Liver (tissue), 8 donors: ENCODE measurements at regions not wholly inside any gene's neighbourhood (a gene's known extent, or its start where the extent isn't known, plus 50 kb on each side); places are given as distances from the start of the nearest gene placed in this dataset.

Experiments
- DNase-seq: peaks from one replicate; pipeline ENCODE4 v3.0.0-alpha.2; 2017; ENCODE audit warnings: low spot score
- H3K27ac ChIP-seq, 2 donors: one replicate each; pipeline ENCODE4 v1.7.0; 2013; ENCODE audit warnings: inconsistent platforms in 2 of 2, low read length in 2 of 2, control low read depth in 1 of 2, low read depth in 1 of 2, mild to moderate bottlenecking in 1 of 2
- H3K27me3 ChIP-seq, 4 donors: one replicate each; pipeline versions ENCODE4 v1.6.1 to v1.7.0; 2013; ENCODE audit warnings: low read length in 3 of 4, inconsistent platforms in 1 of 4, mild to moderate bottlenecking in 1 of 4, moderate library complexity in 1 of 4; ENCODE audit not compliant: control insufficient read depth in 4 of 4, insufficient read depth in 4 of 4
- H3K36me3 ChIP-seq, 4 donors: one replicate each; pipeline versions ENCODE4 v1.6.1 to v1.7.0; 2013; ENCODE audit warnings: low read length in 3 of 4, mild to moderate bottlenecking in 3 of 4, low read depth in 1 of 4, moderate library complexity in 1 of 4; ENCODE audit not compliant: control insufficient read depth in 4 of 4, insufficient read depth in 3 of 4
- H3K4me1 ChIP-seq, 4 donors: one replicate each; pipeline versions ENCODE4 v1.6.1 to v1.7.0; 2013; ENCODE audit warnings: low read length in 3 of 4, mild to moderate bottlenecking in 3 of 4, moderate library complexity in 1 of 4; ENCODE audit not compliant: control insufficient read depth in 4 of 4, insufficient read depth in 4 of 4
- H3K4me3 ChIP-seq, 3 donors: one replicate each; pipeline versions ENCODE4 v1.6.1 to v1.7.0; 2013; ENCODE audit warnings: low read length in 3 of 3, control low read depth in 1 of 3, low read depth in 1 of 3, mild to moderate bottlenecking in 1 of 3
- H3K9ac ChIP-seq, 2 donors: one replicate each; pipeline ENCODE4 v1.7.0; 2013; ENCODE audit warnings: low read length in 2 of 2, mild to moderate bottlenecking in 2 of 2, moderate library complexity in 2 of 2, control low read depth in 1 of 2, low read depth in 1 of 2
- H3K9me3 ChIP-seq, 4 donors: one replicate each; pipeline versions ENCODE4 v1.6.1 to v1.7.0; 2013; ENCODE audit warnings: low read length in 3 of 4; ENCODE audit not compliant: control insufficient read depth in 4 of 4
- EGR1 ChIP-seq, 2 donors: IDR thresholded peaks; 2 replicates each; pipeline ENCODE4 v1.6.1; 2016 to 2018; ENCODE audit warnings: antibody characterized with exemption in 2 of 2, low read depth in 2 of 2
- FOXA1 ChIP-seq: IDR thresholded peaks from 2 replicates; pipeline ENCODE4 v1.6.1; 2016; ENCODE audit warnings: antibody characterized with exemption
- FOXA2 ChIP-seq: IDR thresholded peaks from 2 replicates; pipeline ENCODE4 v1.6.1; 2016; ENCODE audit warnings: antibody characterized with exemption
- GABPA ChIP-seq, 2 donors: IDR thresholded peaks in 1 of 2; conservative IDR thresholded peaks in 1 of 2; 2 replicates each; pipeline ENCODE4 v1.6.1; 2016; ENCODE audit warnings: antibody characterized with exemption in 2 of 2, mild to moderate bottlenecking in 1 of 2, moderate library complexity in 1 of 2
- HNF4A ChIP-seq, 2 donors: conservative IDR thresholded peaks; 2 replicates each; pipeline ENCODE4 v1.6.1; 2016; ENCODE audit warnings: antibody characterized with exemption in 2 of 2, mild to moderate bottlenecking in 2 of 2
- HNF4G ChIP-seq: IDR thresholded peaks from 2 replicates; pipeline ENCODE4 v1.6.1; 2016; ENCODE audit warnings: antibody characterized with exemption
- JUND ChIP-seq, 2 donors: IDR thresholded peaks; 2 replicates each; pipeline ENCODE4 v1.6.1; 2016; ENCODE audit warnings: antibody characterized with exemption in 2 of 2
- NR2F2 ChIP-seq: IDR thresholded peaks from 2 replicates; pipeline ENCODE4 v1.6.1; 2016; ENCODE audit warnings: antibody characterized with exemption
- RAD21 ChIP-seq, 2 donors: IDR thresholded peaks; 2 replicates each; pipeline ENCODE4 v1.6.1; 2016; ENCODE audit warnings: antibody characterized with exemption in 2 of 2, mild to moderate bottlenecking in 2 of 2
- RXRA ChIP-seq, 2 donors: IDR thresholded peaks; 2 replicates each; pipeline ENCODE4 v1.6.1; 2017 to 2018; ENCODE audit warnings: antibody characterized with exemption in 2 of 2, mild to moderate bottlenecking in 1 of 2
- SP1 ChIP-seq: IDR thresholded peaks from 2 replicates; pipeline ENCODE4 v1.6.1; 2018; ENCODE audit warnings: antibody characterized with exemption, mild to moderate bottlenecking
- TAF1 ChIP-seq: conservative IDR thresholded peaks from 2 replicates; pipeline ENCODE4 v1.6.1; 2016; ENCODE audit warnings: antibody characterized with exemption, mild to moderate bottlenecking
- YY1 ChIP-seq: IDR thresholded peaks from 2 replicates; pipeline ENCODE4 v1.6.1; 2016; ENCODE audit warnings: antibody characterized with exemption, mild to moderate bottlenecking
- WGBS: extraction: QIAGEN DNeasy Blood & Tissue Kit; methylation state at CpG from one replicate; pipeline ENCODE4 v1.1.7; 2013; 5-methylcytosine and 5-hydroxymethylcytosine counted together
- TF ChIP-seq, protein P1 (sequence below): fragments of 150-350 bp; IDR thresholded peaks from 2 replicates; pipeline ENCODE4 v1.5.1; 2017; ENCODE audit warnings: improper control_type of control experiment, low read depth, low read length; ENCODE audit not compliant: missing input control
- TF ChIP-seq, protein P2 (sequence below): IDR thresholded peaks from 2 replicates; pipeline ENCODE4 v1.6.1; 2016; ENCODE audit warnings: antibody characterized with exemption
- TF ChIP-seq, protein P3 (sequence below): IDR thresholded peaks from 2 replicates; pipeline ENCODE4 v1.6.1; 2016; ENCODE audit warnings: antibody characterized with exemption, mild to moderate bottlenecking
- TF ChIP-seq, protein P4 (sequence below): IDR thresholded peaks from 2 replicates; pipeline ENCODE4 v1.6.1; 2016; ENCODE audit warnings: antibody characterized with exemption
- donor health status: healthy.
- donor health status: healthy.
- donor health status: healthy.
- donor health status: healthy.
- donor health status: healthy.

DNA sequence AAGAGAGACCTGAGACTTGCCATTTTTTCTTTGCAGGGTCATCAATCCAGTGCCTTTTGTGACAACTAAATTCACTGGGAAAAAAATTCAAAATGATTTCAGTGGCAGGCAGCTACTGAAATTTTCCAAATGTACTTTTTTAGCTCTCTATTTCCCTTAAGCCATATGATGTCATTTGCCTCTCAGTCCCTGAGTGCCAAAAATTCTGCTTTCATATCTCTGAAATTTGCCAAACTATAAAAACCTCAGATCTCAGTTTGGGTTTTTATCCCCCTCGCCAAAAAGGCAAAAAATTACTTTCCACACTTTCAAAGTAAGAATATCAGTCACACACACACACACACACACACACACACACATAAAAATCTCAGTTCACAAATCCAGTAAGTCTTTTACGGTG, 651.3 kb upstream of the ARID1B start:
- no peaks in the 10 kb centered on the region for H3K9me3 ChIP-seq
- no peak overlapping the region for H3K27ac ChIP-seq
- WGBS, result 70% methylated on average over 2 of the region's 2 CpGs
- no peaks in the 10 kb centered on the region for H3K36me3 ChIP-seq
- TF ChIP-seq, protein P1, sequence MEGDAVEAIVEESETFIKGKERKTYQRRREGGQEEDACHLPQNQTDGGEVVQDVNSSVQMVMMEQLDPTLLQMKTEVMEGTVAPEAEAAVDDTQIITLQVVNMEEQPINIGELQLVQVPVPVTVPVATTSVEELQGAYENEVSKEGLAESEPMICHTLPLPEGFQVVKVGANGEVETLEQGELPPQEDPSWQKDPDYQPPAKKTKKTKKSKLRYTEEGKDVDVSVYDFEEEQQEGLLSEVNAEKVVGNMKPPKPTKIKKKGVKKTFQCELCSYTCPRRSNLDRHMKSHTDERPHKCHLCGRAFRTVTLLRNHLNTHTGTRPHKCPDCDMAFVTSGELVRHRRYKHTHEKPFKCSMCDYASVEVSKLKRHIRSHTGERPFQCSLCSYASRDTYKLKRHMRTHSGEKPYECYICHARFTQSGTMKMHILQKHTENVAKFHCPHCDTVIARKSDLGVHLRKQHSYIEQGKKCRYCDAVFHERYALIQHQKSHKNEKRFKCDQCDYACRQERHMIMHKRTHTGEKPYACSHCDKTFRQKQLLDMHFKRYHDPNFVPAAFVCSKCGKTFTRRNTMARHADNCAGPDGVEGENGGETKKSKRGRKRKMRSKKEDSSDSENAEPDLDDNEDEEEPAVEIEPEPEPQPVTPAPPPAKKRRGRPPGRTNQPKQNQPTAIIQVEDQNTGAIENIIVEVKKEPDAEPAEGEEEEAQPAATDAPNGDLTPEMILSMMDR, result no peak
- TF ChIP-seq TAF1 (no peak), JUND (IDR thresholded peaks at IDR 0.05) (no peak), RXRA (IDR thresholded peaks at IDR 0.05) (no peak), GABPA (IDR thresholded peaks at IDR 0.05 in 1 of 2, conservative IDR thresholded peaks at IDR 0.05 in 1 of 2) (no peak), SP1 (no peak), HNF4A (conservative IDR thresholded peaks at IDR 0.05) (no peak), FOXA2 (no peak), YY1 (no peak), NR2F2 (no peak), EGR1 (IDR thresholded peaks at IDR 0.05; ENCODE audit: low read depth in 2 of 2) (no peak), HNF4G (no peak), RAD21 (IDR thresholded peaks at IDR 0.05) (no peak), FOXA1 (no peak)
- TF ChIP-seq, protein P2, sequence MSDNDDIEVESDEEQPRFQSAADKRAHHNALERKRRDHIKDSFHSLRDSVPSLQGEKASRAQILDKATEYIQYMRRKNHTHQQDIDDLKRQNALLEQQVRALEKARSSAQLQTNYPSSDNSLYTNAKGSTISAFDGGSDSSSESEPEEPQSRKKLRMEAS, result no peak
- TF ChIP-seq, protein P3, sequence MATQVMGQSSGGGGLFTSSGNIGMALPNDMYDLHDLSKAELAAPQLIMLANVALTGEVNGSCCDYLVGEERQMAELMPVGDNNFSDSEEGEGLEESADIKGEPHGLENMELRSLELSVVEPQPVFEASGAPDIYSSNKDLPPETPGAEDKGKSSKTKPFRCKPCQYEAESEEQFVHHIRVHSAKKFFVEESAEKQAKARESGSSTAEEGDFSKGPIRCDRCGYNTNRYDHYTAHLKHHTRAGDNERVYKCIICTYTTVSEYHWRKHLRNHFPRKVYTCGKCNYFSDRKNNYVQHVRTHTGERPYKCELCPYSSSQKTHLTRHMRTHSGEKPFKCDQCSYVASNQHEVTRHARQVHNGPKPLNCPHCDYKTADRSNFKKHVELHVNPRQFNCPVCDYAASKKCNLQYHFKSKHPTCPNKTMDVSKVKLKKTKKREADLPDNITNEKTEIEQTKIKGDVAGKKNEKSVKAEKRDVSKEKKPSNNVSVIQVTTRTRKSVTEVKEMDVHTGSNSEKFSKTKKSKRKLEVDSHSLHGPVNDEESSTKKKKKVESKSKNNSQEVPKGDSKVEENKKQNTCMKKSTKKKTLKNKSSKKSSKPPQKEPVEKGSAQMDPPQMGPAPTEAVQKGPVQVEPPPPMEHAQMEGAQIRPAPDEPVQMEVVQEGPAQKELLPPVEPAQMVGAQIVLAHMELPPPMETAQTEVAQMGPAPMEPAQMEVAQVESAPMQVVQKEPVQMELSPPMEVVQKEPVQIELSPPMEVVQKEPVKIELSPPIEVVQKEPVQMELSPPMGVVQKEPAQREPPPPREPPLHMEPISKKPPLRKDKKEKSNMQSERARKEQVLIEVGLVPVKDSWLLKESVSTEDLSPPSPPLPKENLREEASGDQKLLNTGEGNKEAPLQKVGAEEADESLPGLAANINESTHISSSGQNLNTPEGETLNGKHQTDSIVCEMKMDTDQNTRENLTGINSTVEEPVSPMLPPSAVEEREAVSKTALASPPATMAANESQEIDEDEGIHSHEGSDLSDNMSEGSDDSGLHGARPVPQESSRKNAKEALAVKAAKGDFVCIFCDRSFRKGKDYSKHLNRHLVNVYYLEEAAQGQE, result no peak
- TF ChIP-seq, protein P4, sequence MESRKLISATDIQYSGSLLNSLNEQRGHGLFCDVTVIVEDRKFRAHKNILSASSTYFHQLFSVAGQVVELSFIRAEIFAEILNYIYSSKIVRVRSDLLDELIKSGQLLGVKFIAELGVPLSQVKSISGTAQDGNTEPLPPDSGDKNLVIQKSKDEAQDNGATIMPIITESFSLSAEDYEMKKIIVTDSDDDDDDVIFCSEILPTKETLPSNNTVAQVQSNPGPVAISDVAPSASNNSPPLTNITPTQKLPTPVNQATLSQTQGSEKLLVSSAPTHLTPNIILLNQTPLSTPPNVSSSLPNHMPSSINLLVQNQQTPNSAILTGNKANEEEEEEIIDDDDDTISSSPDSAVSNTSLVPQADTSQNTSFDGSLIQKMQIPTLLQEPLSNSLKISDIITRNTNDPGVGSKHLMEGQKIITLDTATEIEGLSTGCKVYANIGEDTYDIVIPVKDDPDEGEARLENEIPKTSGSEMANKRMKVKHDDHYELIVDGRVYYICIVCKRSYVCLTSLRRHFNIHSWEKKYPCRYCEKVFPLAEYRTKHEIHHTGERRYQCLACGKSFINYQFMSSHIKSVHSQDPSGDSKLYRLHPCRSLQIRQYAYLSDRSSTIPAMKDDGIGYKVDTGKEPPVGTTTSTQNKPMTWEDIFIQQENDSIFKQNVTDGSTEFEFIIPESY, result no peak
- H3K9ac ChIP-seq, result no peak overlapping the region
- no peaks in the 10 kb centered on the region for H3K27me3 ChIP-seq
- DNase-seq, result no peak
- H3K4me3 ChIP-seq, result no peak overlapping the region
- no peaks in the 10 kb centered on the region for H3K4me1 ChIP-seq

DNA sequence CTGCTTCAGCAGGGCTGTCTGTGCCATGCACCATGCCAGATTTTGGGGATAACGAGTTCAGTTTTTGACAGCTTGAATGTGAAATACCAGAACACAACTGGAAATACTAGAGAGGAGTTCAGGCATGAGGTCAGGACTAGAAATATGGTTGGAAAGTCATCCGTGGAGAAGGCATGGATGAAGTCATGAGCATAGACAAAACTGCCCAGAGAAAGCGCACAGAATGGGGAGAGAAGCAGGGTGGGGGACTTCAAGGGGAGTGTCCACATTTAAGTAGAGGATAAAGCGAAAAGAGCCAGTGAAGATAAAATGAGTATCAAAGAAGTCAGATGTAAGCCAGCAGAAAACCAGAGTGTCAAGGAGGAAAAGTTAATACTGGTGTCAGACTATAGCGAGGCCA, 653.4 kb upstream of the ARID1B start:
- TF ChIP-seq HNF4G (no peak), TAF1 (no peak), RXRA (IDR thresholded peaks at IDR 0.05) (no peak), JUND (IDR thresholded peaks at IDR 0.05) (no peak)
- TF ChIP-seq, protein P3, result no peak
- TF ChIP-seq, protein P1, result no peak
- Histone ChIP-seq H3K9ac (no peak overlapping the region), H3K4me1 (no peaks in the 10 kb centered on the region), H3K27me3 (no peaks in the 10 kb centered on the region), H3K4me3 (no peak overlapping the region), H3K27ac (no peak overlapping the region), H3K9me3 (no peaks in the 10 kb centered on the region), H3K36me3 (no peaks in the 10 kb centered on the region)
- WGBS, result 69% methylated on average over 5 of the region's 5 CpGs
- no peak for DNase-seq
